ENCODE measurements at regions not wholly inside any gene's neighbourhood (a gene's known extent, or its start where the extent isn't known, plus 50 kb on each side); places are given as distances from the start of the nearest gene placed in this dataset.
"Not testable (repeated sequence)": the region's sequence is repeated elsewhere in the genome, so short reads cannot be mapped to it uniquely, and the experiment has no call there.

GRCh38 chr3:87132801-87133200 lies 94.3 kb upstream of the CHMP2B start:
- Histone ChIP-seq H3K27ac (ENCODE audit: low read depth) (no peak overlapping the region), H3K4me3 (ENCODE audit: low read depth, low read length) (no peak overlapping the region), H3K36me3 (ENCODE audit: insufficient read depth) (no peaks in the 10 kb centered on the region), H3K4me1 (ENCODE audit: insufficient read depth) (no peaks in the 10 kb centered on the region)
- WGBS: over 99% methylated on average over 2 of the region's 2 CpGs
- DNase-seq (ENCODE audit: extremely low spot score): no peak

GRCh38 chr3:87128006-87128405 lies 99.1 kb upstream of the CHMP2B start:
- 70% methylated on average over 2 of the region's 2 CpGs for WGBS
- Histone ChIP-seq H3K27ac (ENCODE audit: low read depth) (no peak overlapping the region), H3K4me3 (ENCODE audit: low read depth, low read length) (no peak overlapping the region), H3K4me1 (ENCODE audit: insufficient read depth) (no peaks in the 10 kb centered on the region), H3K36me3 (ENCODE audit: insufficient read depth) (no peaks in the 10 kb centered on the region)
- DNase-seq (ENCODE audit: extremely low spot score): no peak

GRCh38 chr3:87127281-87127680 lies 99.8 kb upstream of the CHMP2B start:
- DNase-seq (ENCODE audit: extremely low spot score): no peak
- H3K27ac ChIP-seq (ENCODE audit: low read depth): no peak overlapping the region
- H3K36me3 ChIP-seq (ENCODE audit: insufficient read depth): no peaks in the 10 kb centered on the region
- no peak overlapping the region for H3K4me3 ChIP-seq (ENCODE audit: low read depth, low read length)
- no peaks in the 10 kb centered on the region for H3K4me1 ChIP-seq (ENCODE audit: insufficient read depth)
- WGBS: 34% methylated on average over 6 of the region's 6 CpGs

- Histone ChIP-seq H3K27ac (ENCODE audit: low read depth) (no peak overlapping the region), H3K4me1 (ENCODE audit: insufficient read depth) (no peaks in the 10 kb centered on the region), H3K4me3 (ENCODE audit: low read depth, low read length) (no peak overlapping the region), H3K36me3 (ENCODE audit: insufficient read depth) (no peaks in the 10 kb centered on the region)
- DNase-seq (ENCODE audit: extremely low spot score): no peak
- 48% methylated on average over 4 of the region's 4 CpGs for WGBS
Measured at GRCh38 chr3:87126321-87126720, 100.8 kb upstream of the CHMP2B start.

- no peak for DNase-seq (ENCODE audit: extremely low spot score)
- H3K27ac ChIP-seq (ENCODE audit: low read depth): no peak overlapping the region
- 75% methylated on average over 5 of the region's 5 CpGs for WGBS
Measured at GRCh38 chr3:87125116-87125515, 102.0 kb upstream of the CHMP2B start.

GRCh38 chr3:87122766-87123165 lies 104.3 kb upstream of the CHMP2B start:
- H3K27ac ChIP-seq (ENCODE audit: low read depth): no peak overlapping the region
- H3K36me3 ChIP-seq (ENCODE audit: insufficient read depth): no peaks in the 10 kb centered on the region
- no peak for DNase-seq (ENCODE audit: extremely low spot score)
- no peak overlapping the region for H3K4me3 ChIP-seq (ENCODE audit: low read depth, low read length)
- no peaks in the 10 kb centered on the region for H3K4me1 ChIP-seq (ENCODE audit: insufficient read depth)

More at GRCh38 chr3:87125116-87125515, 102.0 kb upstream of the CHMP2B start:
- no peaks in the 10 kb centered on the region for H3K4me1 ChIP-seq (ENCODE audit: insufficient read depth)
- no peaks in the 10 kb centered on the region for H3K36me3 ChIP-seq (ENCODE audit: insufficient read depth)
- H3K4me3 ChIP-seq (ENCODE audit: low read depth, low read length): no peak overlapping the region

GRCh38 chr3:87121856-87122255 lies 105.3 kb upstream of the CHMP2B start:
- WGBS: 66% methylated on average over 2 of the region's 2 CpGs
- Histone ChIP-seq H3K27ac (ENCODE audit: low read depth) (no peak overlapping the region), H3K4me1 (ENCODE audit: insufficient read depth) (no peaks in the 10 kb centered on the region), H3K4me3 (ENCODE audit: low read depth, low read length) (no peak overlapping the region), H3K36me3 (ENCODE audit: insufficient read depth) (no peaks in the 10 kb centered on the region)
- no peak for DNase-seq (ENCODE audit: extremely low spot score)

GRCh38 chr3:87120881-87121280 lies 106.2 kb upstream of the CHMP2B start:
- no peak for DNase-seq (ENCODE audit: extremely low spot score)
- no peaks in the 10 kb centered on the region for H3K4me1 ChIP-seq (ENCODE audit: insufficient read depth)

GRCh38 chr3:87120236-87120635 lies 106.9 kb upstream of the CHMP2B start:
- 64% methylated on average over 1 of the region's 1 CpG for WGBS

More at GRCh38 chr3:87120881-87121280, 106.2 kb upstream of the CHMP2B start:
- H3K36me3 ChIP-seq (ENCODE audit: insufficient read depth): no peaks in the 10 kb centered on the region
- WGBS: 52% methylated on average over 2 of the region's 2 CpGs
- H3K4me3 ChIP-seq (ENCODE audit: low read depth, low read length): no peak overlapping the region
- no peak overlapping the region for H3K27ac ChIP-seq (ENCODE audit: low read depth)

GRCh38 chr3:87109465-87109864 lies 117.6 kb upstream of the CHMP2B start:
- H3K36me3 ChIP-seq (ENCODE audit: insufficient read depth): no peaks in the 10 kb centered on the region
- DNase-seq (ENCODE audit: extremely low spot score): no peak
- WGBS: 67% methylated on average over 1 of the region's 1 CpG
- H3K4me3 ChIP-seq (ENCODE audit: low read depth, low read length): no peak overlapping the region
- H3K4me1 ChIP-seq (ENCODE audit: insufficient read depth): no peaks in the 10 kb centered on the region
- H3K27ac ChIP-seq (ENCODE audit: low read depth): no peak overlapping the region

More at GRCh38 chr3:87120236-87120635, 106.9 kb upstream of the CHMP2B start:
- Histone ChIP-seq H3K4me1 (ENCODE audit: insufficient read depth) (no peaks in the 10 kb centered on the region), H3K27ac (ENCODE audit: low read depth) (no peak overlapping the region), H3K36me3 (ENCODE audit: insufficient read depth) (no peaks in the 10 kb centered on the region), H3K4me3 (ENCODE audit: low read depth, low read length) (no peak overlapping the region)
- no peak for DNase-seq (ENCODE audit: extremely low spot score)

GRCh38 chr3:87101861-87102625 lies 111.1 kb upstream of the VGLL3 start:
- no peak overlapping the region for H3K27ac ChIP-seq (ENCODE audit: low read depth)
- H3K4me3 ChIP-seq (ENCODE audit: low read depth, low read length): no peak overlapping the region
- H3K4me1 ChIP-seq (ENCODE audit: insufficient read depth): no peaks in the 10 kb centered on the region
- no peak for DNase-seq (ENCODE audit: extremely low spot score)
- WGBS: 58% methylated on average over 6 of the region's 6 CpGs
- H3K36me3 ChIP-seq (ENCODE audit: insufficient read depth): no peaks in the 10 kb centered on the region

GRCh38 chr3:87097733-87098132 lies 106.8 kb upstream of the VGLL3 start:
- H3K4me3 ChIP-seq (ENCODE audit: low read depth, low read length); H3K27ac ChIP-seq (ENCODE audit: low read depth); DNase-seq (ENCODE audit: extremely low spot score); H3K4me1 ChIP-seq (ENCODE audit: insufficient read depth); H3K36me3 ChIP-seq (ENCODE audit: insufficient read depth): not testable (repeated sequence)
- WGBS: 97% methylated on average over 9 of the region's 9 CpGs

- DNase-seq (ENCODE audit: extremely low spot score): no peak
- Histone ChIP-seq H3K4me3 (ENCODE audit: low read depth, low read length) (no peak overlapping the region), H3K36me3 (ENCODE audit: insufficient read depth) (no peaks in the 10 kb centered on the region), H3K4me1 (ENCODE audit: insufficient read depth) (no peaks in the 10 kb centered on the region), H3K27ac (ENCODE audit: low read depth) (no peak overlapping the region)
Measured at GRCh38 chr3:87090631-87091030, 99.7 kb upstream of the VGLL3 start.

GRCh38 chr3:87088993-87089841 lies 98.3 kb upstream of the VGLL3 start:
- H3K27ac ChIP-seq (ENCODE audit: low read depth): peak overlapping the region; percentile 77
- H3K4me1 ChIP-seq (ENCODE audit: insufficient read depth): no peaks in the 10 kb centered on the region
- no peaks in the 10 kb centered on the region for H3K36me3 ChIP-seq (ENCODE audit: insufficient read depth)
- peak; percentile 51 for DNase-seq (ENCODE audit: extremely low spot score)
- H3K4me3 ChIP-seq (ENCODE audit: low read depth, low read length): peak overlapping the region; percentile 61
- 4% methylated on average over 41 of the region's 41 CpGs for whole genome bisulfite sequencing

Data from urinary bladder (tissue), 3 donors.